ENCODE measurements at regions not wholly inside any gene's neighbourhood (a gene's known extent, or its start where the extent isn't known, plus 50 kb on each side); places are given as distances from the start of the nearest gene placed in this dataset.
"Not testable (repeated sequence)": the region's sequence is repeated elsewhere in the genome, so short reads cannot be mapped to it uniquely, and the experiment has no call there.

GRCh38 chr3:34056951-34057390 is 258.5 kb downstream of the PDCD6IP start:
- no peak for DNase-seq (ENCODE audit: low read depth)

GRCh38 chr3:34060995-34061394 is 262.6 kb downstream of the PDCD6IP start:
- DNase-seq (ENCODE audit: low read depth) = not testable (repeated sequence)

GRCh38 chr3:34065901-34066300 is 267.5 kb downstream of the PDCD6IP start:
- DNase-seq (ENCODE audit: low read depth) = no peak

GRCh38 chr3:34066328-34066727 is 267.9 kb downstream of the PDCD6IP start:
- no peak for DNase-seq (ENCODE audit: low read depth)

- no peak for DNase-seq (ENCODE audit: low read depth)
These were observed 268.6 kb downstream of the PDCD6IP start for GRCh38 chr3:34066999-34067398.

GRCh38 chr3:34067536-34068051 is 269.2 kb downstream of the PDCD6IP start:
- DNase-seq (ENCODE audit: low read depth) = no peak

- DNase-seq (ENCODE audit: low read depth) = no peak
These were observed 270.1 kb downstream of the PDCD6IP start for GRCh38 chr3:34068505-34068904.

- DNase-seq (ENCODE audit: low read depth) = no peak
These were observed 272.6 kb downstream of the PDCD6IP start for GRCh38 chr3:34070831-34071585.

- no peak for DNase-seq (ENCODE audit: low read depth)
These were observed 273.9 kb downstream of the PDCD6IP start for GRCh38 chr3:34072297-34072696.

- no peak for DNase-seq (ENCODE audit: low read depth)
These were observed 274.7 kb downstream of the PDCD6IP start for GRCh38 chr3:34073111-34073510.

GRCh38 chr3:34073961-34074360 is 275.5 kb downstream of the PDCD6IP start:
- no peak for DNase-seq (ENCODE audit: low read depth)

- no peak for DNase-seq (ENCODE audit: low read depth)
These were observed 277.5 kb downstream of the PDCD6IP start for GRCh38 chr3:34075975-34076374.

GRCh38 chr3:34077417-34078195 is 279.2 kb downstream of the PDCD6IP start:
- DNase-seq (ENCODE audit: low read depth) = no peak

- no peak for DNase-seq (ENCODE audit: low read depth)
These were observed 280.0 kb downstream of the PDCD6IP start for GRCh38 chr3:34078418-34078817.

GRCh38 chr3:34079849-34080248 is 281.4 kb downstream of the PDCD6IP start:
- DNase-seq (ENCODE audit: low read depth) = not testable (repeated sequence)

- DNase-seq (ENCODE audit: low read depth) = not testable (repeated sequence)
These were observed 291.9 kb downstream of the PDCD6IP start for GRCh38 chr3:34090379-34090778.

GRCh38 chr3:34090876-34091275 is 292.4 kb downstream of the PDCD6IP start:
- DNase-seq (ENCODE audit: low read depth) = no peak

- not testable (repeated sequence) for DNase-seq (ENCODE audit: low read depth)
These were observed 295.9 kb downstream of the PDCD6IP start for GRCh38 chr3:34094280-34094679.

- no peak for DNase-seq (ENCODE audit: low read depth)
These were observed 303.9 kb downstream of the PDCD6IP start for GRCh38 chr3:34102288-34102687.

GRCh38 chr3:34106379-34106778 is 307.9 kb downstream of the PDCD6IP start:
- no peak for DNase-seq (ENCODE audit: low read depth)

- DNase-seq (ENCODE audit: low read depth) = no peak
These were observed 308.4 kb downstream of the PDCD6IP start for GRCh38 chr3:34106879-34107278.

- no peak for DNase-seq (ENCODE audit: low read depth)
These were observed 309.2 kb downstream of the PDCD6IP start for GRCh38 chr3:34107669-34108068.

- no peak for DNase-seq (ENCODE audit: low read depth)
These were observed 310.6 kb downstream of the PDCD6IP start for GRCh38 chr3:34109021-34109420.
